ENCODE measurements at regions not wholly inside any gene's neighbourhood (a gene's known extent, or its start where the extent isn't known, plus 50 kb on each side); places are given as distances from the start of the nearest gene placed in this dataset.
A peak's percentile ranks its signal among the peaks of the same experiment; 100 is the strongest.

DNA sequence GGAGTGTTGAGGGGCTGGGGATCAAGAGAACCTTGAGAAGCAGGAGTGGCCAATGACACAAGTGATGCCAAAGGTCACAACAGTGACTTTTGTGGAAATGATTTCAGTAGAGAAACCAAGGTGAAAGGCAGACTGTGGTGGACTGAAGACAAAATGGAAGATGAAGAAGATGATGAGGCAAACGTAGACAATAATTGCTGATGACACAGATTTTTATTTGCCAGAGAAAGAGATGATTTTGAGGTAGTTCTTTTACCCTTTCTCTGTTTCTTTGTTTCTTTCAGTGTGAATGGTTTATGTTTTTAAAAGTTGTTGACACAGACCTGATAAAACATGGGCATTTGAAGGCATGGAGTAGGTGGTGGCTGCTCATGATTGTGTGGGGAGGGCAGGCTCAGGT, 121.0 kb upstream of the ARGLU1 start:
- intact Hi-C loops (cut with DNase I; ENCODE audit: low total_unique reads) = no loop called here
- Histone ChIP-seq H3K4me3 (no peak overlapping the region), H3K27ac (no peak overlapping the region), H3K27me3 (no peaks in the 10 kb centered on the region), H3K36me3 (no peaks in the 10 kb centered on the region), H3K4me1 (peaks cover 0 to 5% (median 0%) of the 10 kb centered on the region in 4 donors), H3K9me3 (no peaks in the 10 kb centered on the region)
- WGBS, 5 donors = 72 to 90% (median 85%) methylated on average over 1 of the region's 1 CpG
- no peak for DNase-seq
- TF ChIP-seq POLR2AphosphoS5 (IDR thresholded peaks at IDR 0.05) (no peak), POLR2A (IDR thresholded peaks at IDR 0.05) (no peak), EP300 (IDR thresholded peaks at IDR 0.05) (no peak)
- TF ChIP-seq, protein P1, sequence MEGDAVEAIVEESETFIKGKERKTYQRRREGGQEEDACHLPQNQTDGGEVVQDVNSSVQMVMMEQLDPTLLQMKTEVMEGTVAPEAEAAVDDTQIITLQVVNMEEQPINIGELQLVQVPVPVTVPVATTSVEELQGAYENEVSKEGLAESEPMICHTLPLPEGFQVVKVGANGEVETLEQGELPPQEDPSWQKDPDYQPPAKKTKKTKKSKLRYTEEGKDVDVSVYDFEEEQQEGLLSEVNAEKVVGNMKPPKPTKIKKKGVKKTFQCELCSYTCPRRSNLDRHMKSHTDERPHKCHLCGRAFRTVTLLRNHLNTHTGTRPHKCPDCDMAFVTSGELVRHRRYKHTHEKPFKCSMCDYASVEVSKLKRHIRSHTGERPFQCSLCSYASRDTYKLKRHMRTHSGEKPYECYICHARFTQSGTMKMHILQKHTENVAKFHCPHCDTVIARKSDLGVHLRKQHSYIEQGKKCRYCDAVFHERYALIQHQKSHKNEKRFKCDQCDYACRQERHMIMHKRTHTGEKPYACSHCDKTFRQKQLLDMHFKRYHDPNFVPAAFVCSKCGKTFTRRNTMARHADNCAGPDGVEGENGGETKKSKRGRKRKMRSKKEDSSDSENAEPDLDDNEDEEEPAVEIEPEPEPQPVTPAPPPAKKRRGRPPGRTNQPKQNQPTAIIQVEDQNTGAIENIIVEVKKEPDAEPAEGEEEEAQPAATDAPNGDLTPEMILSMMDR (IDR thresholded peaks at IDR 0.05) = no peak

DNA sequence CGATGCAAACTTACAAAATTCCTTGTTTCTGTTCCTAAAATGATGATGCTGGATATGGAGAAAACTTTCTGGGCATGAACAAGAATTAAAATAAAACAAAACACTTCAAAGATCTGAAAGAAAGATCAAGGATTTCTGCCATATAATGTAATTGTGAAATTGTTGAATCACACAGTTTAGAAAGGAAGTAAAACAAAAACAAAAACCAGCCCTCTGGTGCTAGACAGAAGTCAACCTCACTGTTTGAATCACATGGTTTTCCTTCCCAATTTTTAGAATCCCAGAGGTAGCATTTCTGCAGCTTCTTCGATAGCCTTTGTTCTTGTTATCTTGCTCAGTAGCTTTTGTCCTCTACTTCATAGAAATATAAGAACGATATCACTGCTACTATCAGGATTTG, 118.2 kb upstream of the ARGLU1 start:
- Histone ChIP-seq H3K27me3 (no peaks in the 10 kb centered on the region), H3K9me3 (no peaks in the 10 kb centered on the region), H3K27ac (no peak overlapping the region), H3K4me1 (peaks cover 0 to 6% (median 0%) of the 10 kb centered on the region in 4 donors), H3K4me3 (no peak overlapping the region), H3K36me3 (no peaks in the 10 kb centered on the region)
- TF ChIP-seq POLR2AphosphoS5 (IDR thresholded peaks at IDR 0.05) = no peak
- TF ChIP-seq, protein P1 (IDR thresholded peaks at IDR 0.05) = no peak
- no peak for TF ChIP-seq POLR2A (IDR thresholded peaks at IDR 0.05)
- no peak for TF ChIP-seq EP300 (IDR thresholded peaks at IDR 0.05)
- DNase-seq = no peak
- WGBS, 5 donors = 55 to 74% (median 61%) methylated on average over 3 of the region's 3 CpGs
- intact Hi-C loops (cut with DNase I; ENCODE audit: low total_unique reads) = no loop called here

DNA sequence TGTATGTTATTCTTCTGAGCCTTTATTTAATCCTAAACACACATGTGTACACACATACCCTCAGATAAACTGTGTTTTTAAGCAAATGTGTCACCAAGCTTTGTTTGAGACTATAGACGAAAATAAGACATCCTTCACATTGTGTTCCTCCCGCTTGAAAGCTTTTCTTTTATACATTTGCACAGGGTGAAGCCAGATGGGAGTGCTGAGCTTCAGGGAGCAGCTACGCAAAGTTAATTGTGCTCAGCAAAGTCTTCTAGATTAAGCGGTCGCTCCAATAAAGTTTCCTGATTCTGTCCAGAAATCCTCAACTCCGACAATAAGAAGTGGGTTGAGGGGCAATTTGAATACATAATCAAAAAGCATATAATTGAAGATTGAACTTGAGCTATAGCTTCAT, 117.2 kb upstream of the ARGLU1 start:
- Histone ChIP-seq H3K4me1 (peaks cover 0 to 6% (median 2%) of the 10 kb centered on the region in 4 donors), H3K4me3 (no peak overlapping the region), H3K27me3 (no peaks in the 10 kb centered on the region), H3K27ac (no peak overlapping the region), H3K36me3 (no peaks in the 10 kb centered on the region), H3K9me3 (no peaks in the 10 kb centered on the region)
- DNase-seq = peak in 1 of 2 donors; percentile 22
- intact Hi-C loops (cut with DNase I; ENCODE audit: low total_unique reads) = no loop called here
- TF ChIP-seq POLR2A (IDR thresholded peaks at IDR 0.05) (no peak), EP300 (IDR thresholded peaks at IDR 0.05) (no peak), POLR2AphosphoS5 (IDR thresholded peaks at IDR 0.05) (no peak)
- TF ChIP-seq, protein P1 (IDR thresholded peaks at IDR 0.05) = no peak
- WGBS, 5 donors = 55 to 84% (median 69%) methylated on average over 6 of the region's 6 CpGs

DNA sequence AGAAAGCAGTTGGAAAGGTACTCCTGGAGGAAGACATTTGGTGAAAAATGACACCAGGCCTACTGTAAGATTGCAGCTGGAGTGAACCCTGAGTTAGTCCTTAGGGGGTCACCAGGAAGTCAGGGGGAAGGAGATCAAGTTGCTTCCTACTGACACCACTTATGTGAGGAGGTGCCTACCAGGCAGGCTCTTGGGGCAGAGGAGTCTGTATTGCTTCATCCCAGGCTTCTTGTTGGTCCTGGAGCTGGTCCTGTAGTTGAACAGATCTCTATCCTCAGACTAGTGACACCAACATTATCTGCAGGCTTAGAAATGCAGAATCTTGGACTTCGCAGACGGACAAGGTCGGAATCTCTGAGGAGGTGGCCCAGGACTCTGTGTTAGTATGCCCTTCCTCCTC, 116.0 kb upstream of the ARGLU1 start:
- intact Hi-C loops (cut with DNase I; ENCODE audit: low total_unique reads) = no loop called here
- H3K9me3 ChIP-seq = no peaks in the 10 kb centered on the region
- no peak overlapping the region for H3K27ac ChIP-seq
- no peaks in the 10 kb centered on the region for H3K36me3 ChIP-seq
- no peak for DNase-seq
- TF ChIP-seq, protein P1 (IDR thresholded peaks at IDR 0.05) = no peak
- TF ChIP-seq POLR2AphosphoS5 (IDR thresholded peaks at IDR 0.05) = no peak
- TF ChIP-seq EP300 (IDR thresholded peaks at IDR 0.05) = no peak
- TF ChIP-seq POLR2A (IDR thresholded peaks at IDR 0.05) = no peak
- no peak overlapping the region for H3K4me3 ChIP-seq
- H3K27me3 ChIP-seq = no peaks in the 10 kb centered on the region
- WGBS, 5 donors = 94 to 100% (median 97%) methylated on average over 1 to 3 of the region's 3 CpGs
- peaks cover 0 to 6% (median 2%) of the 10 kb centered on the region in 4 donors for H3K4me1 ChIP-seq
